ENCODE measurements at regions not wholly inside any gene's neighbourhood (a gene's known extent, or its start where the extent isn't known, plus 50 kb on each side); places are given as distances from the start of the nearest gene placed in this dataset.

DNA sequence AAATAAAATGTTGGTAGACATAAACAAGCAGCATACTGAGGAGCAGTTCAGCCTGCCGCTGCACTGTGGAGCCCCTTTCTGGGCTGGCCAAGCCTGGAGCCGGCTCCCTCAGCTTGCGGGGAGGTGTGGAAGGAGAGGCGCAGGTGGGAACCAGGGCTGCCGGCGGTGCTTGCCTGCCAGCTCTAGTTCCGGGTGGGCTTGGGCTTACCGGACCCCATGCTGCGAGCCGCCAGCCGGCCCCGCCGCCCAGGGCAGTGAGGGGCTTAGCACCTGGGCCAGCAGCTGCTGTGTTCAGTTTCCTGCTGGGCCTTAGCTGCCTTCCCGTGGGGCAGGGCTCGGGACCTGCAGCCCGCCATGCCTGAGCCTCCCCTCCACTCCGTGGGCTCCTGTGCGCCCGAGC lies 672.9 kb upstream of the POM121L12 start:
- no peak overlapping the region for H3K27ac ChIP-seq
- intact Hi-C loops (cut with micrococcal nuclease; ENCODE audit: unreplicated experiment) = no loop called here
- DNase-seq = no peak
- H3K9me2 ChIP-seq (ENCODE audit: insufficient read depth) = no peaks in the 10 kb centered on the region
- no peaks in the 10 kb centered on the region for H3K4me1 ChIP-seq (replicated peaks; ENCODE audit: insufficient read depth)
- TF ChIP-seq EZH2 (IDR thresholded peaks at IDR 0.05; ENCODE audit: low read depth) = no peak
- no peak for TF ChIP-seq CTCF (conservative IDR thresholded peaks at IDR 0.05)
- POLR2A ChIA-PET (ENCODE audit: unreplicated experiment) = no interaction called here
- H3K36me3 ChIP-seq (ENCODE audit: low read depth) = no peaks in the 10 kb centered on the region
- H3K4me2 ChIP-seq = no peak overlapping the region
- no peaks in the 10 kb centered on the region for H3F3A ChIP-seq (ENCODE audit: insufficient read depth, low read depth)
- H2AFZ ChIP-seq = no peak overlapping the region
- BruUV-seq (replicated peaks) = no TSS peak
- CTCF ChIA-PET = no interaction called here
- no peaks in the 10 kb centered on the region for H3K9me3 ChIP-seq (ENCODE audit: insufficient read depth, low read depth)
- H3K79me2 ChIP-seq (ENCODE audit: low read depth) = no peaks in the 10 kb centered on the region
- H3K27me3 ChIP-seq (ENCODE audit: insufficient read depth, low read depth) = 0 out of 2 replicates have a peak, but pooled peaks cover 6% of the 10 kb centered on the region
- H4K20me1 ChIP-seq (ENCODE audit: insufficient read depth) = no peaks in the 10 kb centered on the region
- no peak overlapping the region for H3K4me3 ChIP-seq

GRCh38 chr7:52360541-52360940 lies 674.9 kb upstream of the POM121L12 start:
- DNase-seq = peak in 1 of 2 experiments; percentile 1
- Histone ChIP-seq H3K79me2 (ENCODE audit: low read depth) (no peaks in the 10 kb centered on the region), H3K4me2 (no peak overlapping the region), H3K36me3 (ENCODE audit: low read depth) (no peaks in the 10 kb centered on the region), H4K20me1 (ENCODE audit: insufficient read depth) (no peaks in the 10 kb centered on the region), H3F3A (ENCODE audit: insufficient read depth, low read depth) (no peaks in the 10 kb centered on the region), H3K4me3 (no peak overlapping the region), H3K9me2 (ENCODE audit: insufficient read depth) (no peaks in the 10 kb centered on the region), H2AFZ (no peak overlapping the region), H3K9me3 (ENCODE audit: insufficient read depth, low read depth) (no peaks in the 10 kb centered on the region), H3K27me3 (ENCODE audit: insufficient read depth, low read depth) (0 out of 2 replicates have a peak, but pooled peaks cover 6% of the 10 kb centered on the region), H3K4me1 (replicated peaks; ENCODE audit: insufficient read depth) (no peaks in the 10 kb centered on the region), H3K27ac (no peak overlapping the region)
- intact Hi-C loops (cut with micrococcal nuclease; ENCODE audit: unreplicated experiment) = no loop called here
- no TSS peak for BruUV-seq (replicated peaks)
- ChIA-PET CTCF (no interaction called here), POLR2A (ENCODE audit: unreplicated experiment) (no interaction called here)
- TF ChIP-seq EZH2 (IDR thresholded peaks at IDR 0.05; ENCODE audit: low read depth) (no peak), CTCF (conservative IDR thresholded peaks at IDR 0.05) (no peak)

DNA sequence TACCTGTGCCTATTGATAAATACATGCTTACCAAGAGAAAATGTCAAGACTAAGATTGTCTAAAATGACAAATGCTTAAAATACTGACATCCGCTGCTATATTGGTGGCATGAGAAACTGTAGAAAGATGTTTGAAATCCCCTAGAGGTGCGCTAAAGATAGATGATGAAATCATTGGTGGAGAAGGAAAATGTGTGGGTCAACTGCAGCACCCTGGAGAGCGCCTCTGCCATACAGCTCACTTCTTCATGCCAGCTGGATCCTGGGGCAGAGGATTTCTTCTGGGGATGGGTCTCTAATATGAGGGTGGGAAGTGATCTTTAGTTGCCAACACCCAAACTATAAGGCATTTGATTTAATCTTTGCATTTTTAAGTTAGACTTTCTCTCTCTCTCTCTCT lies 680.4 kb upstream of the POM121L12 start:
- TF ChIP-seq CTCF (conservative IDR thresholded peaks at IDR 0.05) (no peak), EZH2 (IDR thresholded peaks at IDR 0.05; ENCODE audit: low read depth) (no peak)
- H3K4me2 ChIP-seq = no peak overlapping the region
- ChIA-PET POLR2A (ENCODE audit: unreplicated experiment) (no interaction called here), CTCF (no interaction called here)
- no peaks in the 10 kb centered on the region for H3K27me3 ChIP-seq (ENCODE audit: insufficient read depth, low read depth)
- H4K20me1 ChIP-seq (ENCODE audit: insufficient read depth) = no peaks in the 10 kb centered on the region
- no peaks in the 10 kb centered on the region for H3K4me1 ChIP-seq (replicated peaks; ENCODE audit: insufficient read depth)
- H3K4me3 ChIP-seq = no peak overlapping the region
- BruUV-seq (replicated peaks) = no TSS peak
- H3K79me2 ChIP-seq (ENCODE audit: low read depth) = no peaks in the 10 kb centered on the region
- no peak overlapping the region for H3K27ac ChIP-seq
- H3K9me3 ChIP-seq (ENCODE audit: insufficient read depth, low read depth) = no peaks in the 10 kb centered on the region
- intact Hi-C loops (cut with micrococcal nuclease; ENCODE audit: unreplicated experiment) = no loop called here
- H3F3A ChIP-seq (ENCODE audit: insufficient read depth, low read depth) = no peaks in the 10 kb centered on the region
- H2AFZ ChIP-seq = no peak overlapping the region
- no peaks in the 10 kb centered on the region for H3K9me2 ChIP-seq (ENCODE audit: insufficient read depth)
- DNase-seq = no peak
- H3K36me3 ChIP-seq (ENCODE audit: low read depth) = no peaks in the 10 kb centered on the region
